ENCODE measurements at regions not wholly inside any gene's neighbourhood (a gene's known extent, or its start where the extent isn't known, plus 50 kb on each side); places are given as distances from the start of the nearest gene placed in this dataset.

DNA sequence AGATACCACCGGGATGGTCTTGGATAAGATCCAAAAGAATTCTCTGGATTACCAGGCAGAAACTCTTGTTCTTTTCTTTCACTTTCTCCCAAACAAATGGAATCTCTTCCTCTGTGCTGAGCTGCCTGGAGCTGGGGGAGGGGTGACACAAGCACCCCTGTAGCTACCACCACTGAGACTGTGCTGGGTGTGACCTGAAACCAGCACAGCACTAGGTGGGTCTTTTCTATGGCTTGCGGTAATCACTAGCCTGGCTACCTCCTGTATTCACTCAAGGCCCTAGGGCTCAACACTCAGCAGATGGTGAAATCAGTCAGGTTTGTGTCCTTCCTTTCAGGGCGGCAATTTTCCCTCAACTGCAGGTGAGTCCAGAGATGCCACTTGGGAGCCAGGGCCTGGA is 122.4 kb upstream of the CENPW start:
- TF ChIP-seq EZH2 (optimal IDR thresholded peaks at IDR 0.05; ENCODE audit: low read depth, low read length) (no peak), CTCF (IDR thresholded peaks at IDR 0.05; ENCODE audit: low read length) (no peak)
